ENCODE measurements at regions not wholly inside any gene's neighbourhood (a gene's known extent, or its start where the extent isn't known, plus 50 kb on each side); places are given as distances from the start of the nearest gene placed in this dataset.

- TF ChIP-seq, protein P1, sequence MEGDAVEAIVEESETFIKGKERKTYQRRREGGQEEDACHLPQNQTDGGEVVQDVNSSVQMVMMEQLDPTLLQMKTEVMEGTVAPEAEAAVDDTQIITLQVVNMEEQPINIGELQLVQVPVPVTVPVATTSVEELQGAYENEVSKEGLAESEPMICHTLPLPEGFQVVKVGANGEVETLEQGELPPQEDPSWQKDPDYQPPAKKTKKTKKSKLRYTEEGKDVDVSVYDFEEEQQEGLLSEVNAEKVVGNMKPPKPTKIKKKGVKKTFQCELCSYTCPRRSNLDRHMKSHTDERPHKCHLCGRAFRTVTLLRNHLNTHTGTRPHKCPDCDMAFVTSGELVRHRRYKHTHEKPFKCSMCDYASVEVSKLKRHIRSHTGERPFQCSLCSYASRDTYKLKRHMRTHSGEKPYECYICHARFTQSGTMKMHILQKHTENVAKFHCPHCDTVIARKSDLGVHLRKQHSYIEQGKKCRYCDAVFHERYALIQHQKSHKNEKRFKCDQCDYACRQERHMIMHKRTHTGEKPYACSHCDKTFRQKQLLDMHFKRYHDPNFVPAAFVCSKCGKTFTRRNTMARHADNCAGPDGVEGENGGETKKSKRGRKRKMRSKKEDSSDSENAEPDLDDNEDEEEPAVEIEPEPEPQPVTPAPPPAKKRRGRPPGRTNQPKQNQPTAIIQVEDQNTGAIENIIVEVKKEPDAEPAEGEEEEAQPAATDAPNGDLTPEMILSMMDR (conservative IDR thresholded peaks at IDR 0.05 in 1 of 2, IDR thresholded peaks at IDR 0.05 in 1 of 2; ENCODE audit: low read depth in 1 of 2, low read length in 2 of 2) = no peak
- no peak for TF ChIP-seq EZH2 (IDR thresholded peaks at IDR 0.05; ENCODE audit: low read length, missing control alignments)
- H3K4me3 ChIP-seq (replicated peaks in 1 of 4; ENCODE audit: control extremely low read depth in 1 of 4, insufficient read depth in 1 of 4, low read depth in 3 of 4, low read length in 4 of 4) = no peak overlapping the region
- H3K27me3 ChIP-seq (ENCODE audit: control insufficient read depth, insufficient read depth, low read length) = peaks cover 8% of the 10 kb centered on the region
- no peaks in the 10 kb centered on the region for H3K4me1 ChIP-seq (ENCODE audit: control insufficient read depth, extremely low read depth, insufficient read depth, low read length)
- no peaks in the 10 kb centered on the region for H3K36me3 ChIP-seq (ENCODE audit: control insufficient read depth, insufficient read depth, low read length)
- H3K27ac ChIP-seq (ENCODE audit: insufficient read depth, low read length) = no peak overlapping the region
- no peaks in the 10 kb centered on the region for H4K20me1 ChIP-seq (ENCODE audit: control insufficient read depth, extremely low read depth, insufficient read depth, low read length)
- no peaks in the 10 kb centered on the region for H3K9me3 ChIP-seq (ENCODE audit: control insufficient read depth, insufficient read depth, low read depth, low read length)
- no peak overlapping the region for H3K4me2 ChIP-seq (ENCODE audit: extremely low read depth, insufficient read depth, low read length)
- no peak overlapping the region for H2AFZ ChIP-seq (ENCODE audit: low read length)
- no peak overlapping the region for H3K9ac ChIP-seq (ENCODE audit: insufficient read depth, low read length)
- H3K79me2 ChIP-seq (ENCODE audit: control insufficient read depth, insufficient read depth, low read length) = no peaks in the 10 kb centered on the region
- DNase-seq (ENCODE audit: low read depth in 2 of 2) = no peak
These were observed 82.0 kb upstream of the DHX15 start for GRCh38 chr4:24666316-24666715.

DNA sequence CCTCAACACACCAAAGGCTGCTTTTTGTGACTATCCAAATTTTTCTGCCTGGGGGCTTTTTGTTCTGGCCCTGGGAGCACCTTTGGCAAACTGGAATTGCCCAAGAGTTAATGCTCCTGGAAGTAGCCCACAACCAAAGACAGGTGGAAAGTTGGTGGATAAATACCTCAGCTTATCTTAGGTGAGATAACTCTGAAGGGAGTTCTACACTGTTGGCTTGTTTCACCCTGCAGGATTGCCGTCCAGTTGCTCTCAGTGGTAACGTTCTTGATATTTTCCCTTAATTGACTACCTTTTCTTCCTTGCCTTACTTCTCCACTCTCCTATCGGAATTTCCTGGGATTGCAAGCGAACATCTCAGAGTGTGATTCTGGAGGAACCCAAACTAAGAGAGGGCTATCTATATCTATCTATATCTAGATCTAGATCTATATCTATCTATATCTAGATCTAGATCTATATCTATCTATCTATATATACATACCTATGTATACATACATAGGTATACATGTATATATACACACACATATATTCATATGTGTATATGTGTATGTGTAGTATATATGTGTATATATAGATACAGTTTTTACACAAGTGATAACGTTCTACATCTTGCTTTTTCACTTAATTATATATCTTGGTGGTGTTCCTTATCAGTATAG is 82.6 kb upstream of the DHX15 start:
- H3K4me2 ChIP-seq (ENCODE audit: extremely low read depth, insufficient read depth, low read length) = no peak overlapping the region
- peaks cover 8% of the 10 kb centered on the region for H3K27me3 ChIP-seq (ENCODE audit: control insufficient read depth, insufficient read depth, low read length)
- no peak overlapping the region for H3K9ac ChIP-seq (ENCODE audit: insufficient read depth, low read length)
- no peaks in the 10 kb centered on the region for H3K9me3 ChIP-seq (ENCODE audit: control insufficient read depth, insufficient read depth, low read depth, low read length)
- H3K4me1 ChIP-seq (ENCODE audit: control insufficient read depth, extremely low read depth, insufficient read depth, low read length) = no peaks in the 10 kb centered on the region
- no peak overlapping the region for H2AFZ ChIP-seq (ENCODE audit: low read length)
- H3K36me3 ChIP-seq (ENCODE audit: control insufficient read depth, insufficient read depth, low read length) = no peaks in the 10 kb centered on the region
- TF ChIP-seq EZH2 (IDR thresholded peaks at IDR 0.05; ENCODE audit: low read length, missing control alignments) = no peak
- TF ChIP-seq, protein P1 (conservative IDR thresholded peaks at IDR 0.05 in 1 of 2, IDR thresholded peaks at IDR 0.05 in 1 of 2; ENCODE audit: low read depth in 1 of 2, low read length in 2 of 2) = no peak
- H3K4me3 ChIP-seq (replicated peaks in 1 of 4; ENCODE audit: control extremely low read depth in 1 of 4, insufficient read depth in 1 of 4, low read depth in 3 of 4, low read length in 4 of 4) = no peak overlapping the region
- DNase-seq (ENCODE audit: low read depth in 2 of 2) = no peak
- no peaks in the 10 kb centered on the region for H4K20me1 ChIP-seq (ENCODE audit: control insufficient read depth, extremely low read depth, insufficient read depth, low read length)
- no peak overlapping the region for H3K27ac ChIP-seq (ENCODE audit: insufficient read depth, low read length)
- no peaks in the 10 kb centered on the region for H3K79me2 ChIP-seq (ENCODE audit: control insufficient read depth, insufficient read depth, low read length)

GRCh38 chr4:24668956-24669355 is 84.6 kb upstream of the DHX15 start:
- H3K4me3 ChIP-seq (replicated peaks in 1 of 4; ENCODE audit: control extremely low read depth in 1 of 4, insufficient read depth in 1 of 4, low read depth in 3 of 4, low read length in 4 of 4) = no peak overlapping the region
- TF ChIP-seq EZH2 (IDR thresholded peaks at IDR 0.05; ENCODE audit: low read length, missing control alignments) = no peak
- TF ChIP-seq, protein P1 (conservative IDR thresholded peaks at IDR 0.05 in 1 of 2, IDR thresholded peaks at IDR 0.05 in 1 of 2; ENCODE audit: low read depth in 1 of 2, low read length in 2 of 2) = no peak
- H3K36me3 ChIP-seq (ENCODE audit: control insufficient read depth, insufficient read depth, low read length) = no peaks in the 10 kb centered on the region
- no peak overlapping the region for H3K9ac ChIP-seq (ENCODE audit: insufficient read depth, low read length)
- no peak overlapping the region for H2AFZ ChIP-seq (ENCODE audit: low read length)
- no peaks in the 10 kb centered on the region for H4K20me1 ChIP-seq (ENCODE audit: control insufficient read depth, extremely low read depth, insufficient read depth, low read length)
- no peaks in the 10 kb centered on the region for H3K9me3 ChIP-seq (ENCODE audit: control insufficient read depth, insufficient read depth, low read depth, low read length)
- H3K4me1 ChIP-seq (ENCODE audit: control insufficient read depth, extremely low read depth, insufficient read depth, low read length) = no peaks in the 10 kb centered on the region
- no peak overlapping the region for H3K27ac ChIP-seq (ENCODE audit: insufficient read depth, low read length)
- peaks cover 5% of the 10 kb centered on the region for H3K27me3 ChIP-seq (ENCODE audit: control insufficient read depth, insufficient read depth, low read length)
- no peaks in the 10 kb centered on the region for H3K79me2 ChIP-seq (ENCODE audit: control insufficient read depth, insufficient read depth, low read length)
- DNase-seq (ENCODE audit: low read depth in 2 of 2) = peak in 1 of 2 donors; percentile 21
- H3K4me2 ChIP-seq (ENCODE audit: extremely low read depth, insufficient read depth, low read length) = no peak overlapping the region
